ENCODE measurements at regions not wholly inside any gene's neighbourhood (a gene's known extent, or its start where the extent isn't known, plus 50 kb on each side); places are given as distances from the start of the nearest gene placed in this dataset.

GRCh38 chr18:70558371-70558770, 269.5 kb downstream of the SOCS6 start:
- DNase-seq, result no peak
- Histone ChIP-seq H3K27me3 (no peaks in the 10 kb centered on the region), H3K36me3 (no peaks in the 10 kb centered on the region), H3K27ac (no peak overlapping the region), H3K4me3 (no peak overlapping the region), H3K9me3 (no peaks in the 10 kb centered on the region), H3K4me1 (no peaks in the 10 kb centered on the region)
- intact Hi-C loops (cut with DNase I), result no loop called here
- TF ChIP-seq EP300 (IDR thresholded peaks at IDR 0.05) (no peak), CTCF (IDR thresholded peaks at IDR 0.05) (no peak), POLR2AphosphoS5 (IDR thresholded peaks at IDR 0.05) (no peak), POLR2A (IDR thresholded peaks at IDR 0.05) (no peak)
- WGBS, 2 donors, result 84 to 86% methylated on average over 1 of the region's 1 CpG

- H3K27me3 ChIP-seq, result no peaks in the 10 kb centered on the region
- H3K4me3 ChIP-seq, result no peak overlapping the region
- intact Hi-C loops (cut with DNase I), result no loop called here
- H3K36me3 ChIP-seq, result no peaks in the 10 kb centered on the region
- no peaks in the 10 kb centered on the region for H3K4me1 ChIP-seq
- TF ChIP-seq POLR2A (IDR thresholded peaks at IDR 0.05) (no peak), CTCF (IDR thresholded peaks at IDR 0.05) (no peak), POLR2AphosphoS5 (IDR thresholded peaks at IDR 0.05) (no peak), EP300 (IDR thresholded peaks at IDR 0.05) (no peak)
- H3K27ac ChIP-seq, result no peak overlapping the region
- 79 to 80% methylated on average over 2 of the region's 2 CpGs for WGBS, 2 donors
- DNase-seq, result no peak
- H3K9me3 ChIP-seq, result no peaks in the 10 kb centered on the region
Measured at GRCh38 chr18:70554854-70555445, 266.1 kb downstream of the SOCS6 start.

GRCh38 chr18:70553936-70554260, 265.1 kb downstream of the SOCS6 start:
- Histone ChIP-seq H3K9me3 (no peaks in the 10 kb centered on the region), H3K4me1 (no peaks in the 10 kb centered on the region), H3K4me3 (no peak overlapping the region), H3K27ac (no peak overlapping the region), H3K36me3 (no peaks in the 10 kb centered on the region), H3K27me3 (no peaks in the 10 kb centered on the region)
- no peak for DNase-seq
- intact Hi-C loops (cut with DNase I), result no loop called here
- TF ChIP-seq POLR2AphosphoS5 (IDR thresholded peaks at IDR 0.05) (no peak), EP300 (IDR thresholded peaks at IDR 0.05) (no peak), POLR2A (IDR thresholded peaks at IDR 0.05) (no peak), CTCF (IDR thresholded peaks at IDR 0.05) (no peak)
- WGBS, 2 donors, result 77 to 79% methylated on average over 3 of the region's 3 CpGs

GRCh38 chr18:70553245-70553935, 264.5 kb downstream of the SOCS6 start:
- Histone ChIP-seq H3K27me3 (no peaks in the 10 kb centered on the region), H3K36me3 (no peaks in the 10 kb centered on the region), H3K4me3 (no peak overlapping the region), H3K27ac (no peak overlapping the region), H3K9me3 (no peaks in the 10 kb centered on the region), H3K4me1 (no peaks in the 10 kb centered on the region)
- 86 to 87% methylated on average over 10 of the region's 10 CpGs for WGBS, 2 donors
- intact Hi-C loops (cut with DNase I), result no loop called here
- no peak for DNase-seq
- TF ChIP-seq CTCF (IDR thresholded peaks at IDR 0.05) (no peak), EP300 (IDR thresholded peaks at IDR 0.05) (no peak), POLR2AphosphoS5 (IDR thresholded peaks at IDR 0.05) (no peak), POLR2A (IDR thresholded peaks at IDR 0.05) (no peak)
